IPS DF 4.7 (cell line): ENCODE measurements at regions not wholly inside any gene's neighbourhood (a gene's known extent, or its start where the extent isn't known, plus 50 kb on each side); places are given as distances from the start of the nearest gene placed in this dataset.

Experiments used
- DNase-seq: peaks from one replicate; pipeline ENCODE4 v3.0.0-alpha.2; 2013; ENCODE audit warnings: low spot score; ENCODE audit errors: extremely low read depth

DNA sequence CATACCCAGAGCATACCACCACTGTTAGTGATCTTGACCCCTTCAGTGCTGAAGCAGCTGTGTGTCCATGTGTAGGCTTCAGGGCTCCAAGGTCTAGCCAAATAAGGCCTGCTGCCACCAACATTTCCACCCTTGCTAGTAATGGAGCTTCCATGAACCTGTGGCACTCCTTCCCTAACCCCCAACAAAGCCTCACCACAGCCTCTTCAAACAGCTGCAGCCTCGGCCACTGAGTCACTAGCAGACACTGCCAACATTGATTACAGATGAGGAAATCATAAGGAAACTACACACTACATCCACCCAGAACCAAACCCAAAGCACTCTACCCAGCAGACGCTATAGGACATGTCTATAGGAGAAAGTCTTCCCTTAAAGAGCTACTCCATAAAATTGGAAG lies 610.7 kb downstream of the KCNJ2 start:
- no peak for DNase-seq

DNA sequence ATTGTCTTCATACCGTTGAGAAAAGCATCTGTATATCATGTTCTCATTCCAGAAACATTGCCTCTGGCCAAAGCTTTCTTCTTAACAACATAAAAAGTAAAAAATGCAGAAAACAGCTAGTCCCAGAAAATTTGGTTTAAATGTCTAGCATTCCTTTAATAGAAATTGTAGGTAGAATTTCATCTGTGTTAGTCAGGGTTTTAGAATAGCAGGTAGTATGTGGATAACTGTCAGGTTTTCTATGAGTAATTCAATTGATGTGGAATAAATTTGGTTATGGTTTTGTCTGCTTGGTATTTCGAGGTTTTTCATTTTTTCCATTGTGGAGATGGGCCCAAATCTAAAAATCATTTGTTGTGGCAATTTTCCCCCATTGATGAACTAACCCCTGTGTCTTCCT lies 616.7 kb downstream of the KCNJ2 start:
- no peak for DNase-seq

DNA sequence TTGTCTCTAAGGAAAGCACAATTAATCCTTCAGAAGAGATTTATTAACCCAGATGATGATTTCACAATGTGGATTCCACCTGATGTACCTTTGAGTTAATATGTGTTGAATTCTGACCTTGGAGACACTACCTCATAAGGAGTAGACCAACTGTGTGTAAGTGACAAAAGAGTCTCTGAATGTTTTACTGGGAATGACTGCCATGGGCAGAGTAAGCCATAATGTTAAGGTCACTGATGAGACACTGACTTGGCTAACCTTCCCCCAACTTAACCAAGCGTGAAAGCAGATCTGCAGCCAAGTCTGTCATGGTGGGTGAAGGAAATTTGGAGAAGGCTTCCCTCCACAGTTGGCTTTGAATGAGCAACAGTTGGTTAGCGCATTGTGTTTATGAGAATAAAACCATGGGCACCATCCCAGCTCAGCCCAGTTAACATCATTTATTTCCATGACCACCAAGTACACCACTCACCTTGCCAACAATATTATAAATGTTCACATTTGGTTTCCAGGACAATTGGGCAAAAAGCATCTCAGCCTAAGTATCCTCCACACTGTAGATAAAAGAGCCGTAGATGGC lies 618.5 kb downstream of the KCNJ2 start:
- DNase-seq = no peak

DNA sequence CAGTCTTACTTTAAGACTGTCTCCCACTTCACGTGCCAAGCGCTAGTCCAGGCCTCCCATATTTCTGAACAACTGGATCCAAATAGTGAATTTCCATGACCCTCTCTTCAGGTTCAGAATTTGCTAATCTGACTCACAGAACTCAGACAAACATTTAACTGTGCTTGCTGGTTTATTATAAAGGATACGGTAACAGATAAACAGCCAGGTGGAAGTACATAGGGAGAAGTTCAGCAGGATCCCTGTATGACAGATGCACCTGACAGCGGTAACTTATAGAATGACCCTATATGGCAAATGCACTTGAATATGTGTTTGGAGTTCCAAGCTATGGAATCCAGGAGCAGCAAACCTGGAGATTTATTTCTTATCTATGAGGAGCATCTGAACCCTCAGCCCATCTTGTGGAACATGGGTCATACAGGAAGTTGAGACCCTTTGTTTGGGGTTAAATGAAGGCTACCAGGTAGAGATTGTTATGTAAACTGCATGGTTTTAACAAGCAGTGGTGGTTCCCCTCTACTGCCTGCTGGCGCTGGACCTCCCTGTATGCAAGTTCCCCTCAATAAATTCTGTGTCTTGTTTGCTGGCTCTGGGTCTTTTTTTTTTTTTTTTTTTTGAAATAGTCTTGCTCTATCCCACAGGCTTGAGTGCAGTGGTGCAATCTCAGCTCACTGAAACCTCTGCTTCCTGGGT lies 622.6 kb downstream of the KCNJ2 start:
- DNase-seq = no peak

DNA sequence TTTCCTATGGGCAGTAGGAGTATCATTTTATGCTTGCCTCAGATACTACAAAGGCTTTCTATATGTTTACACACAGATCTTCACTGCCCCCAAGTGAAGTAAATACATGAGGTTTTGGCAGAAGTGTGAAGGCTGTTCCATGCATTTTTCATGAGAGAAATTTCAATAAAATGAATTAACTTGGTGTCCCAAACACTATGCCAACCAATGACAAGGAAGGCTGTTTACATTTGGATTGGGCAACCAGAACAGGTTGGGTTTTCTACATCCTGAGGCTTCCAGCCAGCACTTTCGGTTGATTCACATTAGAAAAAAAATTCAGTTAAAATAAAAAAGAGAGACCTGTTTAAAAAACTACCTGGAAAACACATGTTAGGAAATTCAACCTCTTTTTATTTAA lies 625.4 kb downstream of the KCNJ2 start:
- no peak for DNase-seq

DNA sequence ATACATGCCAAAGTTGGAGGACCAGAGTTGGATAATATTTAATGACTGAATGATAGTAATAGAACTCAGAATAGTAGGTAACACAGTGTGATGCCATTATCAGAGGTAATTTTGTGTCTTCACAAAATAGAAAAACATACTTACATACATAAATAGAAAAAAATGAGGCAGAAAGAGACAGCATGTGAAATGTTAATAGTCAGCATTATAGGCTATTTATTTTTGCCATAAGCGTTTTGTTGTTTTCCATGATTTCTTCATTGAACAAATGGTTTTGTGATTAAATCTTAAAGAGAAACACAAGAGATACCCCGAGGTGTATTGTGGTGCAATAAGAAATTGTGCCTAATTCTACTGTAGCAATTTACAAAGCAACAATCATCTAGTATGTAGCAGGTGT lies 626.3 kb downstream of the KCNJ2 start:
- no peak for DNase-seq

DNA sequence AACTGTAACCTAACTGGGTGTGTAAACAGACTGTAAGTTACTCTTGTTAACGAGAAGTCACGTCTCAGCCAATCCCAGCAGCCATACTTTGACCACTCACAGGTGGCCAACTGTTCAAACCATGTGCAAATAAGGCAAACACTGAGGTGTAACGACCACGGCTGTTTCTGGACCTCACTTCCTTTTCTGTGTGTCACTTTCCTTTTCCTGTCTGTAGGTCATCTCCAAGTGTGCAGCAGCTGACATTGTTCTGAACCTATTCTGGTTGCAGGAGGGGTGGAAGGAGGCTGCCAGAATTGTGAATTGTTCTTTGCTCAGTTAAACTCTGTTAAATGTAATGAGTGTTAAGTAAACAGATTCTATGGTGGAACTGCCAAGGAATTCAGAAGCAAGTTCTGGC lies 627.4 kb downstream of the KCNJ2 start:
- no peak for DNase-seq

DNA sequence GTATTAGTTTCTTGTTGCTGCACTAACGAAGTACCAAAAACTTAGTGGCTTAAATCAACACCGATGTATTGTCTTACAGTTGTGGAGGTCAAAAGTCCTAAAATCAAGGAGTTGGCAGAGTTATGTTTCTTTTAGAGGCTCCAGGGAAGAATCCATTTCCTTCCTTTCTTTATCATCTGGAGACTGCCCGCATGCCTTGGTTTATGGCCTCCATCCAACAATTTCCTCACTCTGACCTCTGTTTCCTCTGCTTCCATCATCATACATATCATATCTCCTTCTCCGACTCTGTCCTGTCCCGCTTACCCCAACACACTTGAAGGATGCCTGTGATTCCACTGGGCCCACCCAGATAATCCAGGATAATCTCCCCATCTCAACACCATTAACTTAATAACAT lies 627.8 kb downstream of the KCNJ2 start:
- no peak for DNase-seq

DNA sequence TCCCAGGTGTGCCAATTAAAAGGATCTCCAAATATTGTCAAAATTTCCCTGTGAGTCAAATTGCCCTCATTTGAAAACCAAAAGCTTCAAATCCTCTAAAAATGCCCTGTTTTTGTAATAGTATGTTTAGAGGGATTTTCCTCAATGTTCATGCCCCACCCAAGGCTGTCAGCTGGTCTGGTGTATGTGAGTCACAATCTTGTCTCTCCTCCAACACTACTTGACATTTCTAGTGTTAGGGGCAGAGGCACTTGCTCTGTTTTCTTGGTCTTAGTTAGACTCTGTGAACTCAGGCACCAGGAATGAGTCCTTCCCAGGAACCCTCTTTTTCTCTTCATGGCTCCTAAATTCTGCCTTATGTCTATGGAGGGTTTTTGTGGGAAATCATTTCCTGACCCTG lies 634.8 kb downstream of the KCNJ2 start:
- no peak for DNase-seq

DNA sequence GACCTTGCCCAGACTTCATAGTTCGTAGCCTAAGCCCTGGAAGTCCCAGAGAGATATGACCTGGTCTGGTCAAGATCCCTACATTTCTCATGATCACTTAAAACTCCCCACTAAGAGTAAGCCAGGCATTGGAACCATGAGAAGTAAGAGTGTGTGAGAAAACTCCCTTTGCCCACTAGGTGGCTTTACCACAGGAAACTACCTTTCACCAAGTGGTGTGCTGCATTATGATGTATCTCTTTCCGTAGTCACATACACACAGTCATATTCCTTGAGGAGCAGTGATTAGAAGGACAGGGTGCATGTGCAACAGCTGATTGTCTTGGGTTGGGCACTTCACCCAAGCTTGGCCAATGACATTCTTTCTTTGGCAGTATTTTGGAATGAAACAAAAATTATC lies 639.3 kb downstream of the KCNJ2 start:
- peak; percentile 16 for DNase-seq

DNA sequence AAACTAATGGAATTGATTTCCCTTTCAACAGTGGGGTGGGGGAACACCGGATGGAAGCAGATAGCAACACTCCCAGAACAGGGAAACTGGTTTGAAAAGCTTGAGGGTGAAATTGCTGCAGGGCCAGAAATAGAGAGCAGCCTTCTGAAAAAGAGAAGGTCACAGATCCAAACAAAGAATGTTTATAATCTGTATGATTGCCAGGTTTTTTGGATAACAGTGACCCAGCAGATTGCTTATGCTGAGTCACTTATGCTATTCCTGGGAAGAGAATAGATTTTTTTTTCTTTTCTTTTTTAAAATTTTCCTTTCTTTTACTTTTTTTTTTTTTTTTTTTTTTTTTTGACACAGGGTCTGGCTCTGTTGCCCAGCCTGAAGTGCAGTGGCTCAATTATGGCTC lies 641.3 kb downstream of the KCNJ2 start:
- no peak for DNase-seq

DNA sequence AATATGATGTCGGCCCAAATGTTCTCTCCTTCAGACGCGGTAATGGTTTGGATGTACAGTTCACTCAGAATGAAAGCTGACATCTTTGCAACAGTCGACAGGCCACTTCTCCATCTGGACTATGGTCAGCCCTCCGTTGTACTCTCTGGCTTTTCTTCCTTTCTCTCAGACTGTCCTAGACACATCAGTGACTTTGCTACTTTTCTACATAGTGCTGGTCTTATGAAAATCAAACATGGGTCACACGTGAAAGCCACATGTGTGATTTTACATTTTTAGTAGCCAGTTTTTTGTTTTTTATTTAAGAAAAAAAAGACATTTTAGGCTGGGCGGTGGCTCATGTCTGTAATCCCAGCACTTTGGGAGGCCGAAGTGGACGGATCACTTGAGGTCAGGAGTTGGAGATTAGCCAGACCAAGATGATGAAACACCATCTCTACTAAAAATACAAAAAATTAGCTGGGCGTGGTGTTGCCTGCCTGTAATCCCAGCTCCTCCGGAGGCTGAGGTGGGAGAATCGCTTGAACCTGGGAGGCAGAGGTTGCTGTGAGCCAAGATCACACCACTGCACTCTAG lies 644.1 kb downstream of the KCNJ2 start:
- DNase-seq = no peak

DNA sequence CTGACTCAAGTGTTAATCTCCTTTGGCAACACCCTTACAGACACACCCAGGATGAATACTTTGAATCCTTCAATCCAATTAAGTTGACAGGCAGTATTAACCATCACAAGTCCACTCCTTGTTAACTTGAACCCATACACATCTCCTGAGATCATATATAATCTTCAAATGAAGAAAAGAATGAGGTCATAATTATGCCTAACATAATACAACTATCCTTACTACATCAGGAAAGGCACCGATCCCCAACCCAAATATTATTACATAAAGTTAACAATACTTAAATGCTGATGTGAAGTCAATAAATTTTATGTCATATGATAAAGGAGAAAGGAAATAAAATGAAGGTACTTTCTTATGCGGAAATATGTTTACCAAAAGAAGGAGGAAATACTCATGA lies 649.9 kb downstream of the KCNJ2 start:
- DNase-seq = no peak

DNA sequence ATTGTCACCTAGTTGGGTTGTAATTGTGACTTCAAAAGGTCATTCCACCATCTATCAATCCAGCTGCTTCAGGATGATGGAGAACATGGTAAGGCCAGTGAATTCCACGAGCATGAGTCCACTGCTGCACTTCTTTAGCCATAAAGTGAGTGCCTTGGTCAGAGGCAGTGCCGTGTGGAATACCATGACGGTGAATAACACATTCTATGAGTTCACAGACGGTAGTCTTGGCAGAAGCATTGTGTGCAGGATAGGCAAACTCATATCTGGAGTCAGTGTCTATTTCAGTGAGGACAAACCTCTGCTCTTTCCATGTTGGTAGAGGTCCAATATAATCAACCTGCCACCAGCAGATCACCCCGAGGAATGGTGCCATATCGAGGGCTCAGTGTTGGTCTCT lies 650.9 kb downstream of the KCNJ2 start:
- no peak for DNase-seq

DNA sequence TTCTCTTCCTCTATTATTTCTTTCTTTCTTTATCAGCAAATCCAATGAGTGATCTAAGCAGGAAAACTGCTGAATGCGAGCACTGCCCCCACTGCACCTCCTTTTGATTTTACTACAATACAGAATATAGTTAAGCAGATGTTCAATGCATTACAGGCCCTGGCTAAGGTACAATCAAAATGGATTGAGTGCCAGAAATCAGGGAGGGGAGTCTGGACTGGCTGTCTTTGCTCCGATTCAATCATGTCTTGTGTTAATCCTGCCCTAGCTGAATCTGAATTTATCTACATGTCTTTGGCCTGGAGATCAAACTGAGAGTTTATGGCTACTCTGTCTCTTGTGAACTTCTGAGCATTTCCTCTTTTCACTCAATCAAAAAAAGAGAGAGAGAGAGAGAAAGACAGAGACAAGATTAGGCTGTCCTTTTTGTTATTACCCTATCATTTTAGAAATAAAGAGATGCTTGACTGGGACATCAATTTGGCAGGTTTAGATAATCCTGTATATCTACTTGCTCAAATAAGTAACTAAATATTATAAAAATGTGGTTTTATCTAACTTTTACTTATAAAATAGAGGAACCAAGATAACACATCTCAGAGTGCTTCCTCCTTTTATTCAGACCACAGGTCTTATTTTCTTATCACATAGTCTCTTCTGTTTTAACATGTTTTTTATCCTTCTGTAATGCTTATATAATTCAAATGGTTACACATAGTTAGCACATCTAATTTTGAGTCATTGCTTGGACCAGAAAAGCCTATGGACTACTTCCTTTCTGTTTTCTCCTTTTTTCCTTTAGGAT lies 656.2 kb downstream of the KCNJ2 start:
- no peak for DNase-seq

DNA sequence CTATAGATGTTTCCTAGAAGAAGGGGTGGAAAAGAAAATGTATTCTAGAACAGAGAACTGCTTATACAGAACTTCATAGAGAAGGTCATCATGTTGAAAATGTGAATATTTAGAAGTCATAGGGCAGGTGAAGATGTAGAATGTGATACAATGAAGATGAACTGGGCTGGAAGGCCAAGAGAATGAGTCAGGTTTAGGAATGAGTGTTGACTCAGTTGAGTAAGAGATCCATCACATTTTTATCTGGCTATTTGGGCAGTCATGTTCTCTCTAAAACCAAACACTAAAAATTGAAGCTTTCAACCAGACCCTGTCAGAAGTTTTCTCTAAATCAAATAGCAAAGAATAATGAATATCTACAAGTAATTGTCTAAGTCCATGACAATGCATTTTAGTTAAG lies 660.5 kb downstream of the KCNJ2 start:
- no peak for DNase-seq

DNA sequence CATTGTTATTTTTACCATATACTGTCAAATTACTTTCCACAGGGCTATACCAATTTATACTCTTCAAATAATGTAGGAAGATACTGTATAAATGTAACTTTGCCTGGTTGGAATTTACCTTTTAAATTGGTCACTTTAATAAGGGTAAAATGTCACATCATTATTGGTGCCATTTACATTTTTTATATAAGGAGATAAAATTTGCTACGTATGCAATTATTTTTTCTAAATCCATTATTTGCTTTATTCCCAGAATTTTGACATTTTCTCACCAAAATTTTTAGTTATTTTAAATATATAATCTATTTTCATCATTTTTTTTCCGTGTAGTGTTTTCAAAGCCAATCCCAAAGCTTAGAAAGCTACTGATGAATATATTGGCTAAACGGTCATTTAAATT lies 664.7 kb downstream of the KCNJ2 start:
- no peak for DNase-seq

DNA sequence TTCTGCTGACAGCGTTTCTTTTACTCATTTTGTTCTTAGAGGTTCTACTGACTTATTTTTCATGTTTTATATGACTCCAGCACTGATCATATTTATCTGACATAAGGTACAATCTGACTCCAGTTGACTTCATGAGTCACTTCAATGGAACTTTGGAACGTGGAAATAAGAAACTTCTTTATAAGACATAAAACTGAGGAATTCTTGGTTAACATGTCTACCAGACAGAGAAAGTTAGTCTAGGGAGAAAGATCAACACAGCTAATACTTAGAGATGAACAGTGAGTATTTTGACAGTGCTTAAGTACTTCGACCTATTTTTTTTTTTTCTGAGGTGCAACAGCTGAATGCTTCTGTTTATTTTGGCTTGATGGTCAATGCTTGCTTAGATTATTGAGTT lies 679.5 kb downstream of the KCNJ2 start:
- no peak for DNase-seq

DNA sequence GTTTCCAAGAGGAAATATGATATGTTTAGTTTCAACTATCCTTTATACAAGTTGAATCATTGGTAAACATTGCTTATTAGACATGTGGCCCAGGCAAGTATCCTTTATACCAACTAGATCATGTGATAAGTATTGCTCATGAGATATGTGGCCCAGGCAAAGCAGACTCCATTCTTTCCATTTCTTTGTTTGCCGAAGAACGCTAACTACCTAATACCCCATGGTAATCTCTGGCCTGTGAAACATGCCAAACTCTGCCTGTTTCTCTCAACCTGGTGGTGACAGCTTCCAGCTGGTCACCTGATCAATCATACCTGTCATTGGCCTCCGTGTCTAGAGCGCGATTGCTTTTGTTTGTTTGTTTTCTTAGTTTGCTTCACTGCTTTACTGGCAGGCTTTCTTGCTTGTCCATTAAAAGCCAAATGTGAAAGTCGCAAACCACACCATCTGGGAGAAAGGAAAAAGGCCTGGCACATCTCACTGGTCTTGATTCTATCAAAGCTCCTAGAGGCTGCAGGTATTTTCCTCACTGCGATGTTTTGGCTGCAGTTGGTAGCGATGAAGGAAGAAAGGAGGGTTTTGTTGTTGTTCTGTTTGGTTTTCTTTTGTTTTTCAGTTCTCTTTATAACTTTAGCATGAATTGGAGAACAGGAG lies 686.2 kb downstream of the KCNJ2 start:
- DNase-seq = no peak

DNA sequence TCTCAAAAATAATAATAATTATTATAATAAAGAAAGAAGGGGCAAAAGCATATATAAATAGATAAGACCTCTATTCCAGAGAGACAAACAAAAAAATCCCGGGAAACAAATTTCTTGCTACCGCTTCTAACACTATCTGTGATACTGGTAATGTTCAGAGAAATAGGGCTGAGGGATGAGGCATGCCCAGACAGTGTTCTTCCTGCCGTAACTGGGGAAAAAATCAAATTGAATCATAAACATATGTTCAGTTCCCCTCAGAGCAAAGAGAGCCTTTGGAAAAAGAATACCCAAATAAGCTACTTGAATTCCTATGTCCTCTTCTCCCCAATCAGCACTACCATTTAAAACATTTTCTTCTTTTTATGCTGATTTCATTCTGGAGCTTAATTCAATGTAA lies 688.0 kb downstream of the KCNJ2 start:
- DNase-seq = no peak

DNA sequence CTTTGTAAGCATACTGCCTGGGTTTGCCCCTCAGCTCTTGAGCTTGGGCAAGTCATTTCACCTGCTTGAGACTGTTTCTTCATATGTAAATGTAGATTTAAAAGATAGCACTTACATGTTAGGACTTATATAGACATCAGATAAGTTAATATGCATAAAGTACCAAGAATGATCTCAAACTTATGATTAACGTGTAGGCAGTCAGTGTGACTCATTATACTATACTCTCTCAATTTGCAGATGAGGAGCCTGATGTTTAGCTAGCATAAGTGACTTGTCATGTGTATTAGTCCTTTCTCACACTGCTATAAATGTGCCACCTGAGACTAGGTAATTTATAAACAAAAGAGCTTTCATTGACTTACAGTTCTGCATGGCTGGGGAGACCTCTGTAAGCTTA lies 690.5 kb downstream of the KCNJ2 start:
- DNase-seq = no peak

DNA sequence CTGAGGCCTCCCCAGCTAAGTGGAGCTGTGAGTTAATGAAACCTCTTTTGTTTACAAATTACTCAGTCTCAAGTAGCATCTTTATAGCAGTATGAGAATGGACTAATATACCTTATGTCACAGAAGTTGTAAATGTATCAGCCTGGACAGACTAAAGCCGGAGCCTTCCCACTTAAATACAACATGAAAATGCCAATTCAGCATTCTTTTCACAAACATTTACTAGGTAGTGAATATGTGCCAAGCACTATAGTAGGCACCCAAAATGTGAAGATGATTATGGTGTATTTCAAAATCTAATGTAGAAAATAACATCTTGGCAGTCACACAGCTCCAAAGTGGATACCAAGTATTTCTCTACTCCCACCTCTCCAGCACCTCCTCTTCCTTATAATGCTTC lies 693.0 kb downstream of the KCNJ2 start:
- no peak for DNase-seq
